Astrocyte of the cerebellum (primary cell): ENCODE measurements at regions not wholly inside any gene's neighbourhood (a gene's known extent, or its start where the extent isn't known, plus 50 kb on each side); places are given as distances from the start of the nearest gene placed in this dataset.

ENCODE experiments used
- DNase-seq: peaks from one replicate; pipeline ENCODE4 v3.0.0-alpha.2; 2011; ENCODE audit warnings: low read depth
- H3K4me3 ChIP-seq: 2 replicates; pipeline ENCODE4 v1.5.1; 2011; ENCODE audit warnings: mild to moderate bottlenecking, low read depth, low read length, moderate library complexity
- in situ Hi-C: cut with HindIII; loops from 2 replicates; pipeline ENCODE4 v1.10.0; 2017; ENCODE audit warnings: low sequenced_read_pairs
- TF ChIP-seq, protein P1 (sequence below): IDR thresholded peaks from 2 replicates; pipeline ENCODE4 v1.5.1; 2012; ENCODE audit warnings: low read length, low read depth, moderate library complexity, mild to moderate bottlenecking; ENCODE audit errors: missing control alignments

DNA sequence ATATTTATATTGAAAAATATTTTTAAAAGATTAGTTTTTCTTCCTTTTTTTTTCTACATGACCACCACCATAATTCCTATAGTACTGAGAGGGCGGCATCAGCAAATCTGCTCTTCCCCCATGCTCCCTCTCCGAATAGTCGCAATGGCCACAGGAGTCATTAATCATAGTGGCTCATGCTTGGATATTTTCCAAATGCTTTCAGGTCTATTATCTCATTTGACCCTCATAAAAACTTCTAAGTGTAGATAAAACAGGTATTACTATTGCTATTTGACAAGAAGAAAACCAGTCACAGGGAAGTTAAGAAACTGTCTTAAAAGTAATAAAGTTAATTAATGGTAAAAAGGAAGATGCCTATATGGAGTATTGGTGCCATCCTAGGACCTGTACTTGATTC, 440.7 kb downstream of the CMPK2 start:
- TF ChIP-seq, protein P1, sequence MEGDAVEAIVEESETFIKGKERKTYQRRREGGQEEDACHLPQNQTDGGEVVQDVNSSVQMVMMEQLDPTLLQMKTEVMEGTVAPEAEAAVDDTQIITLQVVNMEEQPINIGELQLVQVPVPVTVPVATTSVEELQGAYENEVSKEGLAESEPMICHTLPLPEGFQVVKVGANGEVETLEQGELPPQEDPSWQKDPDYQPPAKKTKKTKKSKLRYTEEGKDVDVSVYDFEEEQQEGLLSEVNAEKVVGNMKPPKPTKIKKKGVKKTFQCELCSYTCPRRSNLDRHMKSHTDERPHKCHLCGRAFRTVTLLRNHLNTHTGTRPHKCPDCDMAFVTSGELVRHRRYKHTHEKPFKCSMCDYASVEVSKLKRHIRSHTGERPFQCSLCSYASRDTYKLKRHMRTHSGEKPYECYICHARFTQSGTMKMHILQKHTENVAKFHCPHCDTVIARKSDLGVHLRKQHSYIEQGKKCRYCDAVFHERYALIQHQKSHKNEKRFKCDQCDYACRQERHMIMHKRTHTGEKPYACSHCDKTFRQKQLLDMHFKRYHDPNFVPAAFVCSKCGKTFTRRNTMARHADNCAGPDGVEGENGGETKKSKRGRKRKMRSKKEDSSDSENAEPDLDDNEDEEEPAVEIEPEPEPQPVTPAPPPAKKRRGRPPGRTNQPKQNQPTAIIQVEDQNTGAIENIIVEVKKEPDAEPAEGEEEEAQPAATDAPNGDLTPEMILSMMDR, result no peak
- in situ Hi-C loops, result no loop called here

DNA sequence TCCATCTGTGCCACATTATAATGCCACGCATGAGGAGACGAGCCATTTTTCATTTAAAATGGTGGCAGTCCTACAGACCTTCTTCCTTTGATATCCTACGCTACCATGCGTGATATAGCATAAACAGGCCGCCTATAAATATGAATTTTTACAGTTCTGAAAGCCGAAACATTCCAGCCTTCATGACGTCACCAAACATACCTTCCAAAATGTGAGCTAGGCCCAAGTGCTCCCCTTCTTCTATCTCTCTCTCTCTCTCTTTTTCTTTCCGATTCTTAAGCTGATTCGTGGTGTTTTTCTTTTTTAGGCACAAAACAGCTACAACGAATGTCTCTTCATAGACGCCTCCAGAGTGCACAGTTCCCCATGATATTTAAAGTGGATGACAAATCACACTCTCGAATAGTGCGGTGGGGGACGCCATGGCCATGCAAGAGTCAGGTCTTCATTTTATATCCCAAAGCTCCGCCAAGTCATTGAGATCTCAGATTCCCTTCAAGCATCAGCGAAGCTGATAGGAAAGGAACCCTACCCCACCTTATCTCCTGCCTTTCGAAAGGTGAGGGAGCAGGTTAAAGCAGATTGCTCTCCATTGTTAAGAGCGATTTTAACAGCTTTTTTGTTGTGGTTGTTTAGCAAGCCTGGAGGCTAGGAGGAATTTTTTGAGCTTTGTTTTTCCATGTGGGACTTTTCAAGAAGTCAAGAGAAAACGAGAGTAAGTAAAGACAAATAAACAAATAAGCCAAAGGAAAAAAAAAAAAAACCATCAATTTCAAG, 436.3 kb downstream of the CMPK2 start:
- in situ Hi-C loops, result no loop called here
- DNase-seq, result no peak
- TF ChIP-seq, protein P1, result no peak
- H3K4me3 ChIP-seq, result no peak overlapping the region

More for the DNA sequence above, 440.7 kb downstream of the CMPK2 start:
- H3K4me3 ChIP-seq, result no peak overlapping the region
- no peak for DNase-seq

DNA sequence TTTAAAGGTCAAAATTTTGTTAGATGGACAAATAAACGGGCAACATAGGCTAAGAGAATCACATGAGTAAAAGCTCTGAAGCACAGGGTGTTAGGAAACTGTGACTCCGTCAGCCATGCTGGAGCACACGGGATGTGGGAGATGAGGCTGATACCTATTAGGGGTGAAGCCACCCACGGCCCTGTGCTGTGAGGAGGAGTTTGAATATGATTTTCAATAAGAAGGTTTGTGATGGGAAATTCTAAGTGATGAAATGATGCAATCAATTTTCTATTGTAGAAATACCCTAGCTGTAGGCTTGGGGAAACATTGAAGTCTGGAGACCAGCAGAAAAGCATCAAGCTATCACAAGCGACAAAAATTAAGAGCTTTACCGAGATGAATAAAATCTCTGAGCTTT, 431.3 kb downstream of the CMPK2 start:
- H3K4me3 ChIP-seq, result no peak overlapping the region
- in situ Hi-C loops, result no loop called here
- TF ChIP-seq, protein P1, result no peak
- DNase-seq, result no peak

DNA sequence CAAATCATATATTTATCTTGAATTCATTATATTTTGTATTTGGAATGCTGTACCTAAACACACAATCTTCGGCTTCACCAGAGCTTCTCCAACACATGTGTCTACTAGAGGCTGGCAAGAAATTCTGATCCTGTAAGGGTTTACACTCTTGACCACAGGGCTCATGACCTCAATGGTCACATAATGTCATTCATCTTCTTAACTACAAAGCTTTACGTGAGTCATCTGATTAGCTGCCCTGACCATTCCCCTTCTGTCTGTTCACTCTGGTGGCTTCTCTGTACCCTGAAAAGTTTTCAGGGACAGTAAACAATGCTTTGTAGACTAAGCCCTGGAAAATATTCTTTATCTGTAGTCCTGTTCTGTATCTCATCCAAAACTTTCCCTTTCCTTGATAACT, 423.9 kb downstream of the CMPK2 start:
- TF ChIP-seq, protein P1, result no peak
- in situ Hi-C loops, result no loop called here
- DNase-seq, result no peak

DNA sequence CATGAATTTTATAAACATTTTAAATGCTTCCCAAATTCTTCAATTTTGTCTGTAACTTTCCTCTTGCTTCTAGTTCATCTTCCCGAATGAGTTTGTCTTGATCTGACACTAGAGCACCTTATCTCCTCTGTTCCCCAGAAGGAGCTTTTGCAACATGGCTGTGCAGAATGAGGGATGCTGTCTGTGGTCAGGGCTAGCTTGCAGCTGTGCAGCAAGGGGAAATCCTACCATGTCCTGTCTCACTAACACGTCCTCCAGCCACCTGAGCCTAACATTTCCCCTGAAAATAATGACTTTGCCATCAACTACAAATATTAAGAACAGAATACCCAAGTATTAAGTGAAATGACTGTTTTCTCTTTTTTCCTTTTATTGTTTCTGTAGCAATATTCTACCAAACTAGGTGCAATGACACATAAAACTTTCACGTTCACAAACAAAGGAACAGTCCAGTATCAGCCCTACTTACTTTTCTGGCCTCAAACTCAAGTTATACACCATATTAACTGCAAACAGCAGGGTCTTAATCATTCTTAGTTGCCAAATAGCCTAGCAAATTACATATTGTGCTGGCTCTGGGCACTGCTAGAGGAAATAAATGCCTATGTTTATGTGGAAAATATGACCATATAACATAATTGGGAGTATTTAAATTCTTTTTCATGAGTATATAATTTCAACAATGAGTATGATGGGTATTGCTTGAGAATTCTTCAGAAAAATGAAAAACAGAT, 423.3 kb downstream of the CMPK2 start:
- DNase-seq, result no peak
- in situ Hi-C loops, result no loop called here
- TF ChIP-seq, protein P1, result no peak
- no peak overlapping the region for H3K4me3 ChIP-seq

More for the DNA sequence above, 423.9 kb downstream of the CMPK2 start:
- no peak overlapping the region for H3K4me3 ChIP-seq

DNA sequence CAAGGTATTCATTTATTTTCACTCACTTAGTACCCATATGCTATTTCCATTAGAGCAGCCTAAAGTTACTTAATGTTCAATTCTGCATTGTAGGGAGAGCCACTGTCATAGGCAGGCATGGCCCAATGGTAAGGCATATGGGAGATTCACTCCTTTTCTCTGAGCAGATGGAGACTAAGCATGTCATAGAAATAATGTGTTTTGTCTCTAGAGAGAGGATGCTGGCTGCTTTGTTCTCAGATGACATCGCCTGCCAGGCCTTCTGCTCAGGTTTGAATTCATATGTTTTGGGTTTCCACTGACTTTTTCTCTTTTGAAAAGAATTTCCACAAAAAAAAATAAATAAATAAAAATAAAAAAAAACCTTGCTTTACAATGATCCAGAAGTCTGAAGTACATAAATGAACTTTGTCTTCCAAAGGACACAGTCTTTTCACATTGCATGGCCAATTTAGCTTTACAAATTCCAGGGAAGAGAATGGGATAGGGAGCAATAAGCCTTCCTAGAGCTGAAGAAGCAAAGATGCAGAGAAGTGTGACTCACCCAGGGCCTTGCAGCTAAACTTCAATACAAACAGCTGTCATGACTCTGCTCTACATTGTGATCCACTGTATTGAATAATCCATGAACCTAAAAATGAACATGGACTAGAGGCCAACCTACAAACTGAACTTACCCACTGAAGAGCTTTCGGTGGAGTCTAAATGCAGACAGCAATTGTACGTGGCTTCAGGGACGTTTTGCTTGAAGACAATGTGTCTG, 422.5 kb downstream of the CMPK2 start:
- H3K4me3 ChIP-seq, result no peak overlapping the region
- DNase-seq, result no peak
- in situ Hi-C loops, result no loop called here
- TF ChIP-seq, protein P1, result no peak
